ENCODE measurements at regions not wholly inside any gene's neighbourhood (a gene's known extent, or its start where the extent isn't known, plus 50 kb on each side); places are given as distances from the start of the nearest gene placed in this dataset.
A peak's percentile ranks its signal among the peaks of the same experiment; 100 is the strongest.

DNA sequence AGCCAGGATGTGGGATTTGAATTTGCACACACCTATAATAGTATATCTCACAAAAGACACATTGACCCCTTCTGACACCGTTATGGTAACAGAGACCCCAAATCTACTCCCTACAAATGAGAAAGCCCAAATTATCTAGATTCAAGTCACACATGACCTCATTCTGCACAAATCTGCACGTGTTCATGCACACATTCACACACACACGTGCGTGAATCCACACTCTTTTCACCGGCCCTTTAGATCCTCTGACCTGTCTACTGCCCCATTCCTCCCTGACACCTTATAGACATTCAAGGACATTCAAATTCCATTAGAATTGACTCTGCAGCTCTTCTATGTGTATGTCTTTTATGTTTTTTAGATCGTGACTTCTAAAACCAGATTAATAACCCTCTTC lies 627.8 kb upstream of the ID2 start:
- TF ChIP-seq CTCF (IDR thresholded peaks at IDR 0.05; ENCODE audit: control insufficient read depth, extremely low read depth, insufficient read depth): no peak
- no peak overlapping the region for H3K4me3 ChIP-seq (ENCODE audit: low read depth, low read length)
- no peak for DNase-seq (ENCODE audit: low read depth)

GRCh38 chr2:8058652-8059051 lies 623.2 kb upstream of the ID2 start:
- no peak for TF ChIP-seq CTCF (IDR thresholded peaks at IDR 0.05; ENCODE audit: control insufficient read depth, extremely low read depth, insufficient read depth)
- no peak for DNase-seq (ENCODE audit: low read depth)
- H3K4me3 ChIP-seq (ENCODE audit: low read depth, low read length): no peak overlapping the region

- peak; percentile 37 for DNase-seq (ENCODE audit: low read depth)
- no peak for TF ChIP-seq CTCF (IDR thresholded peaks at IDR 0.05; ENCODE audit: control insufficient read depth, extremely low read depth, insufficient read depth)
- no peak overlapping the region for H3K4me3 ChIP-seq (ENCODE audit: low read depth, low read length)
These were observed 622.6 kb upstream of the ID2 start for GRCh38 chr2:8059255-8059654.

GRCh38 chr2:8059794-8060193 lies 622.1 kb upstream of the ID2 start:
- no peak for DNase-seq (ENCODE audit: low read depth)
- no peak overlapping the region for H3K4me3 ChIP-seq (ENCODE audit: low read depth, low read length)
- TF ChIP-seq CTCF (IDR thresholded peaks at IDR 0.05; ENCODE audit: control insufficient read depth, extremely low read depth, insufficient read depth): no peak

DNA sequence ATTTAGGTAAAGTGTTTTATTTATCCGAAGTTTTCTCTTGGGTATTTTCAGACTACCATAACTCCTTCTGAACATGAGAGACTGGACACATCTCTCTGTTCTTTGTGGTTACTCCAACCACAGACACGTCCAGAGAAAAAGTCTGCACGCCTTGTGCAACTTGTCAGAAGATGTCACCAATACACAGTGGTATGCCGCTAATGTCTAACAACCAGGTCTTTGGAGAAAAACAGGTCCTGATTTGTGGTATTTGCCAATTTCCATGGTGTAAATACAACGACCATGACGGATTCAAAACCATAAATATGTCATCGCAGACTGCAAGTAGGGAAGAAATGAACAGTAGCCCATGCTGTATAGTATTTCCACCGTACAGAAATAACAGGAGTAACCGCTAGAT lies 620.6 kb upstream of the ID2 start:
- H3K4me3 ChIP-seq (ENCODE audit: low read depth, low read length): no peak overlapping the region
- DNase-seq (ENCODE audit: low read depth): no peak
- no peak for TF ChIP-seq CTCF (IDR thresholded peaks at IDR 0.05; ENCODE audit: control insufficient read depth, extremely low read depth, insufficient read depth)

- H3K4me3 ChIP-seq (ENCODE audit: low read depth, low read length): no peak overlapping the region
- no peak for TF ChIP-seq CTCF (IDR thresholded peaks at IDR 0.05; ENCODE audit: control insufficient read depth, extremely low read depth, insufficient read depth)
- no peak for DNase-seq (ENCODE audit: low read depth)
These were observed 617.3 kb upstream of the ID2 start for GRCh38 chr2:8064603-8065002.

DNA sequence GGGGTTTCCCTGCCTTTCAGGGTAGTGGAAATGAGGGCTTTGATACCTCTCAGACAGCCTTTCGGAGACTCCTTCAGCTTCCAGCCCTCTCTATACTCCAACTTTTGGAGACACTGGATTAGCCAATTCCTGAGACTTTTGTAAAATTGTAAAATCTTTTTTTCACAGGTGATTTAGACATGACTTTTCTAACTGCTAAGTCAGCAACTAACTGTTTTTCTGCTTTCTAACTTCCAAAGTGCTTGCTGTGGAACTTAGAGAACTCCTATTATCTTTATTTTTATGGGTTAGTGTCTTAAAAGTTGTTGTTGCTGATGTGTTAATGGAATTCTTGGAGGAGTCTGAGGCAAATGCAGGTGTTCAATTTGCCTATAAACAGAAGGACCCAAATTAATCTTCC lies 616.7 kb upstream of the ID2 start:
- no peak for DNase-seq (ENCODE audit: low read depth)
- TF ChIP-seq CTCF (IDR thresholded peaks at IDR 0.05; ENCODE audit: control insufficient read depth, extremely low read depth, insufficient read depth): no peak

More for the DNA sequence above, 616.7 kb upstream of the ID2 start:
- H3K4me3 ChIP-seq (ENCODE audit: low read depth, low read length): no peak overlapping the region
